NCI-H748 (cell line): ENCODE measurements at regions not wholly inside any gene's neighbourhood (a gene's known extent, or its start where the extent isn't known, plus 50 kb on each side); places are given as distances from the start of the nearest gene placed in this dataset.
A peak's percentile ranks its signal among the peaks of the same experiment; 100 is the strongest.
"Not testable (repeated sequence)": the region's sequence is repeated elsewhere in the genome, so short reads cannot be mapped to it uniquely, and the experiment has no call there.

Experiments used
- DNase-seq: peaks from one replicate; lab custom pipeline; 2025; ENCODE audit not compliant: unreplicated experiment; lab: John Stamatoyannopoulos, UW

- DNase-seq = no peak
These were observed 1462.9 kb upstream of the RAG2 start for GRCh38 chr11:38060920-38061319.

- DNase-seq = no peak
These were observed 1462.1 kb upstream of the RAG2 start for GRCh38 chr11:38060136-38060535.

- no peak for DNase-seq
These were observed 1448.6 kb upstream of the RAG2 start for GRCh38 chr11:38046571-38047135.

GRCh38 chr11:38043060-38043459 lies 1445.0 kb upstream of the RAG2 start:
- no peak for DNase-seq

DNA sequence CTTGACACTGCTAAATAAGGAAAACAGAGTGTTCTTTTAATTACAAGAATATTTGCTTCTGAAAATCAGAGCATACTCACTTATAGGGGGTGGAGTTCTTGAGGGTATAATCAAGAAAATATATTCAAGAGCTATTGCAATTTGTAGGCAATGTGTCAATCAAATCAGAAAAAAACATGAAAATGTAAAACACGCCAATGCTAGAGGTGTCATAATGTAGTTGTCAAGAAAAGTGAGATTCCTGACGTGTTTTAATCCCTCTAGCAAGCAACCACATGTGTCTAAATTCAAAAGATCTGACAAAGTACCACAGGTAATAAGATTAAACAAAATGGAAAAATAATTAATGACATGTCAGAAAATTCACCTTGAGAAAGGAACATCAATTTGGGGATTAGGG lies 1440.7 kb upstream of the RAG2 start:
- no peak for DNase-seq

DNA sequence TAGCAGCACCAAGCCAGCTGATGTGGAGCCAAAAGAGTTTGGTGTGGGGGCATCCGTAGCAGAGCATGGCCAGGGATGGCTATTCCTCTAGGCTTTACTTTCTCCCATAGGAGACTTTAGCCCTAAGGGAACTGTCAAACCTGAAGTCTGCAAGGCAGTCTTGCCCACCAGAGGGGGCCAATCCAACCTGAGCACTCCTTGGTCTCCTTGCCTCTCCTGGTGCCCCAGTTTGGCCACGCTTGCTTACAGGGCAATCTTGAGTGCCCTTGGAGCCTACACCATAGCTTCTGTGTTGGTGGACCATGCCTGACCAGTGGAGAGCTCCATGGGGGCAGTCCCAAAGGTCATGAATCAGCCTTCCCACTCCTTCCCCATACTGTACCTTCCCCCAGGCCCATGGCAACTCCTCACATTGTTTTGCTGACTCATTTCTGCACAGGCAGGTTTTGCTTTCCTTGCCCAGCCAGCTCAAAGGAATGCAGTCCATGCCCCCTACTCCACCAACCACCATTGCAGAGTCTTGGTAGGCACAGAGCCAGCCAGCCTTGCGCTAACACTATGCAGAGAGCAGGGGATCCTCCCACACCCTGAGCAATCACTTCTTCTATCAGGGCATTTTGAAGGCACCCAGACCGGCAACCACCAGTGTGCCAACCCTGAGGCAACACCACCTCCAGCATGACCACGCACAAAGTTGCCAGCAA lies 1421.2 kb upstream of the RAG2 start:
- DNase-seq = no peak

GRCh38 chr11:38014405-38014804 lies 1416.4 kb upstream of the RAG2 start:
- DNase-seq = no peak

DNA sequence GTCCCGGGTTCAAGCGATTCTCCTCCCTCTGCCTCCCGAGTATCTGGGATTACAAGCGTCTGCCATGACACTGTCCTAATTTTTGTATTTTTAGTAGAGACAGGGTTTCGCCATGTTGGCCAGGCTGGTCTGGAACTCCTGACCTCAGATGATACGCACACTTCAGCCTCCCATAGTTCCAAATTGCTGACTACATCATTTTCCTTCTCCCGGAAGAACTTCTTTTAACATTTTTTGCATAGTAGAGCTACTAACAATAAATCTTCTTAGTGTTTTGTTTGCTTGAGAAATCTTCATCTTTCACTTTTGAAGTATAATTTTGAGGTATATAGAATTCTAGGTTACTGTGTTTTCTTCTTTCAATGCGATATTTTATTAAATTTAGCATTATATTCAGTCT lies 1415.1 kb upstream of the RAG2 start:
- DNase-seq = no peak

GRCh38 chr11:38011496-38011895 lies 1413.5 kb upstream of the RAG2 start:
- no peak for DNase-seq

GRCh38 chr11:38009932-38010331 lies 1411.9 kb upstream of the RAG2 start:
- DNase-seq = no peak

DNA sequence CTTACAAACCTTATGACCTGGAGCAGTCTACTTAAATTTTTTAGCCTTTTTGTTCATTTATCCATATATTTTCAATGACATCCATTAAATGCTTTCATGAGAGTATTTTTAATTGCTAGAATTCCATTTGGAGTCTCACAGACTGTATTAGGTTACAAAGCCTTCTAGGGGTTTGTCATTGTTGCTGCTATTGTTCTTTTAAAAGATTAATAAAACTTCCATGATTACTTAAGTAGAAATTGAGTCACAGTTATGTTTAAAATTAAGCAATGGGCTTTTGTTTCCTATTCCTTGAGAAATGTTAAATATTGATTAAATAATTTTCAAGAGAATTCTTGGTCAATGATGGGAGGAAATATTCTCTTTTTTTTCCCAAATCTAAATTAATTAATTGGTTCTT lies 1408.4 kb upstream of the RAG2 start:
- no peak for DNase-seq

DNA sequence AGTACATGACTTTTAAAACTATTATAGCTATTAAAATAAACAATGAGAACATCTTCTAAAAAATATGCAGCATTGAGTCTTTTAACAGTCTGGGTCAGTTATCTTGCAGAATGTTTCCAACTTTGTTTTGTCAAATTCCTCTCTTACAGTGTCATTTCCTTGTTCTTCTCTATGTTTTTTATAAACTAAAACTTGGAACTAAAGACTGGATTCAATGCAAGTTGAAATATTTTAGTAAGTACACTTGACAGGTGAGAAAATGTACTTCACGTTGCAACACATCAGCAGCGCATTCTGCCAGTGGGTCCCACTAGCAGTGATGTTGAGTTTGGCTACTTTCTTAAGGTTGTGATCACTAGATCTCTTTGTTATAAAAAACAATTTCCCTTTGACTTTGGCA lies 1407.6 kb upstream of the RAG2 start:
- DNase-seq = no peak

DNA sequence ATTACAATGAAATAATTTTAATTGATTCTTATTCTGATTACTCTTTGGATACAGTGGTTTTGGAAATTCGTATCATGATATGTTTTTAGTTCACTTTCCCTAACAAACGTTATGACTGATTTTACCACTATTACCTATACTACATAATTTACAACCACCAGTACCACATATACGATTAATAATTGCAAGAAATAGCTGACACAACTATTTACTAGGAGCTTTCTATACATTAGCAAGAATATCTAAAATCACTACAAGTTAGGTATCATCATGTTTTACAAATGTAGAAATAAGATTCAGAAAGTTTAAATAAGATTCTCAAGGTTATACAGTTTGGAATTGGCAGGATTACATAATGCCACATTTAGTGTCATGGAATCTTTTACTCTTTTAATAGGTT lies 1401.1 kb upstream of the RAG2 start:
- DNase-seq = no peak

GRCh38 chr11:37995886-37996285 lies 1397.8 kb upstream of the RAG2 start:
- no peak for DNase-seq

GRCh38 chr11:37988031-37988430 lies 1390.0 kb upstream of the RAG2 start:
- DNase-seq = no peak

- DNase-seq = no peak
These were observed 1387.0 kb upstream of the RAG2 start for GRCh38 chr11:37984991-37985390.

DNA sequence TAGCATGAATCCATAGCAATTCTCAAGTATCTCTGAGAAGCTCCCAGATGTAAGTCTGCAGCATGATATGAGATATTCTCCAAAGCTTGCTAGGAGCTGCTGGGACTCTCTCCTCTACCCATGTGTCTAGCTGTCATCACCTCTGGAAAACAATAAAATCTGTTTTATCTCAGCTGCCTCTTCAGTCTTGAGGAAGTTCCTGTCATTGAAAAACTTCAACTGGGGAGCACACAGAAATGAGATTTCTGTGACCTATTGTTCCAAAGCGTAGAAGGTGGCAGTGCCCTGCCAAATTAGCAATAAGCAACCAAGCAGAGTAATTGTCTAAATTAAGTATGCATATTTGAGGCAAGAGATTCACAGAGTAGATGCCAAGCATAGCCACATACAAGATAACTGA lies 1380.6 kb upstream of the RAG2 start:
- DNase-seq = no peak

DNA sequence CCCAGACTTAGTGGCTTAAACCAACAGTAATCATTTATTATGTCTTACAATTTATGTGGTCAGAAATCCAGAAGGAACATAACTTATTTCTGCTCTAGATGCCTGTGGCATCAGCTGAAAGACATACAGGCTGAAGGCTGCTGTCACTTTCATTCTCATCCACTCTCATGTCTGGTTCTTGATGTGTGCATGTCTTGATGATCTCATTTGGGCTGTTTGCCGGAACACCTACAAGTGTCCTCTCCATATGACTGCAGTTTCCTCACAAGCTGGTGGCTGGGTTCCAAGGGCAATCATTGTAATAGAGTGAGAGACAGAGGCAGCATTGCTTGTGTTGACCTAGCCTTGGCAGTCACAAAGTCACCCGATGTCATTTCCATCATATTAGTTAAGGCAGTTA lies 1375.9 kb upstream of the RAG2 start:
- DNase-seq = no peak

DNA sequence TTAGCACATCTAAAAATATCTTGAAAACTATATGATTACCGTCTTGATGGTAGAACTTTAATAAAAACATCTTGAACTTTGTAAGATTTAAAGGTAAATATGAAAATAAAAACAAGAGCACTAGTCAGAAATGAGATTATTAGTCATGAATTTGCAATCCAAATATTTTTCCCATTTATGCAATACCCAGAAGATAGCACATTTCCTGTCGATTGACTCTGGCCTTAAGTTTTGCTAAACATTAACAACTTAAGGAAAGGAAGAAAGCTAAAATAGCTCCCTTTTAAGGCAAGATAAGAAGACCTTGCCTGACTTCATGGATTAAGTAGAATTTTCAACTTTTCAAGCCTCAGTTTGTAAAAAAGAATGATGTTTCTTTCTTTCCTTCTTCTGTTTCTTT lies 1374.7 kb upstream of the RAG2 start:
- no peak for DNase-seq

GRCh38 chr11:37969336-37969735 lies 1371.3 kb upstream of the RAG2 start:
- not testable (repeated sequence) for DNase-seq

- no peak for DNase-seq
These were observed 1370.1 kb upstream of the RAG2 start for GRCh38 chr11:37968148-37968547.

DNA sequence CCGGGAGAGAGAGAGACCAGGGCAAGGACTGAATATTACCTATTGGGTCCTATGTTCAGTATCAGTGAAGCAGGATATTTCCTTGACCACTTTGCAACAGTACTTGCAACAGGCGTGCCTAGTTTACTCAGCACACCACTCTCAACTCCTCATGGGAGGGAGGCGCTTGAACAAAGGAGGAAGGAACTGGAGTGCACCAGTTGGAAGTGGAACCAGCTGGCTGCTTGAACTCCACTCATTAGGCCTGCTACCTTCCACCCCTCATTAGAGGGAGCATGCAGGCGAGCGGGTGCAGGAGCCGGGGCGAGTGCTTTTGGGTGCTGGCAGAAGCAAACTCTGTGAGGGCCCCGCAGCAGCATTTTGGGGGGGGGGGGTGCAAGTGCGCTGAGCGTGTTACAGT lies 1369.6 kb upstream of the RAG2 start:
- peak; percentile 3 for DNase-seq

DNA sequence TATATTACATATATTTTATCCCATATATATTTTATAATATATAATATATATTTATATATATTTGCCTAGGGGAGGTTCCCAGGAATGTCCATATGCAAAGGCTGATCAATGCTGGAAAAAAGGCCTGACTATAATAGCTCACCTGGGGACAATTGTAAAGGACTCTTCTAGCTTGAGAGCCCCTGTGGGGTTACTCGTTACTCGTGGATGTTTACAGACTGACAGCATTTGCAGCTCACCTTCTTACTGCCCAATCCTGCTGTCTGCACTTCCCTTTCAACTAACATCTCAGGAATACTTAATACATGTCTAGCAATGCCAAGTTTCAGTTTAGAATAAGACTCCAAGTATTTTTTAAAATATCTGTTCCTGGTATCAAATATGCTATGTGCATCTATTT lies 1365.4 kb upstream of the RAG2 start:
- peak; percentile 16 for DNase-seq
